HG03571 (cell line): ENCODE measurements at regions not wholly inside any gene's neighbourhood (a gene's known extent, or its start where the extent isn't known, plus 50 kb on each side); places are given as distances from the start of the nearest gene placed in this dataset.
"Not testable (repeated sequence)": the region's sequence is repeated elsewhere in the genome, so short reads cannot be mapped to it uniquely, and the experiment has no call there.

Source experiments
- ATAC-seq: cut with Tn5 transposase; IDR thresholded peaks from one replicate; pipeline ENCODE4 v1.9.1; 2021; ENCODE audit not compliant: unreplicated experiment

- no peak for ATAC-seq
Measured at GRCh38 chr17:69669441-69670178, 255.1 kb downstream of the MAP2K6 start.

- ATAC-seq: no peak
Measured at GRCh38 chr17:69672924-69673323, 258.4 kb downstream of the MAP2K6 start.

DNA sequence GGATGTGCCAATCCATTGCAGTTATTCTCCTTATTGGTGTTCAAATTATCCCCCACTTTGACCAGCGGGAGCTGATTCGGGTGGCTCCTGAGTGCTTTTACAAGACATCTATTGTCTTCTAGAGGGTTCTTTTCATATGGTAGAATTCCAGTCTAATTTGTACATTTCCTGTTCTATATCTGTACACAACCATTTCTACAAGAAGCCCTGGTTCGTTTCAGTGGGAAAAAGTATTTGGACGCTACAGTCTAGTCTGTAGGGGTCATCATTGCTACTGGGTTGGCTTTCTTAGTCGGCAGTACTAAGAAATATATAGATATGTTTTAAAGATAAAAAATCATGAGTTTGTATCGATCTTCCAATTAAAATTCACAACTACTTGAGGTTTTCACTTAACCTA lies 262.6 kb downstream of the MAP2K6 start:
- no peak for ATAC-seq

DNA sequence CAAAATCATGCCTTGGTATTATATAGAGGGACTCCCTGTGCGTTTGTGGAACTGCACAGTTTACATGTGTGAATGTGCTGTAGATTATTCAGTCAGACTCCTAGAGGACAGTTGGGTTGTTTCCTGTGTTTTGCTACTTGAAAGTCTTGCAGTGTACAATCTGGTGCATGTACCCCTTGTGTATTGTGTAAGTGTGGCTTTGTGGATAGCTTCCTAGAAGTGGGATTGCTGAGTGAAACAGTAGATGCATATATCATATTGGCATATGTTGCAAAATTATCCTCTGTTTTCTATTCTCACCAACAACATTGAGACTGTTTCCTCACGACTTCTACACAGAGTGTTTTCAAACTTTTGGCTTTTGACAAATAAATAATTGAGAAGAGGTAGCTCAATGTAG lies 263.7 kb downstream of the MAP2K6 start:
- no peak for ATAC-seq

GRCh38 chr17:69679829-69680228 lies 265.3 kb downstream of the MAP2K6 start:
- no peak for ATAC-seq

DNA sequence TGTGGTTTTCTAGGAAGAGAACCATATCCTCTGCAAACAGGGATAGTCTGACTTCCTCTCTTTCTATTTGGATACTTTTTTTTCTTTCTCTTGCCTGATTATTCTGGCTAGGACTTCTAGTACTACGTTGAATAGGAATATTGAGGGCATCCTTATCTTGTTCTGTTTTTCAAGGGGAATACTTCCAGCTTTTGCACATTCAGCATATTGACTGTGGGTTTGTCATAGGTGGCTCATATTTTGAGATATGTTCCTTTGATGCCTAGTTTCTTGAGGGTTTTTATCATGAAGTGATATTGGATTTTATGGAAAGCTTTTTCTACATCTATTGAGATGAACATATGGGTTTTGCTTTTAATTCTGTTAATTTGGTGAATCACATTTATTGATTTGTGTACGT lies 269.8 kb downstream of the MAP2K6 start:
- no peak for ATAC-seq

GRCh38 chr17:69685150-69685549 lies 270.7 kb downstream of the MAP2K6 start:
- not testable (repeated sequence) for ATAC-seq

GRCh38 chr17:69690531-69690930 lies 276.0 kb downstream of the MAP2K6 start:
- no peak for ATAC-seq

GRCh38 chr17:69692171-69692570 lies 277.7 kb downstream of the MAP2K6 start:
- ATAC-seq: no peak

DNA sequence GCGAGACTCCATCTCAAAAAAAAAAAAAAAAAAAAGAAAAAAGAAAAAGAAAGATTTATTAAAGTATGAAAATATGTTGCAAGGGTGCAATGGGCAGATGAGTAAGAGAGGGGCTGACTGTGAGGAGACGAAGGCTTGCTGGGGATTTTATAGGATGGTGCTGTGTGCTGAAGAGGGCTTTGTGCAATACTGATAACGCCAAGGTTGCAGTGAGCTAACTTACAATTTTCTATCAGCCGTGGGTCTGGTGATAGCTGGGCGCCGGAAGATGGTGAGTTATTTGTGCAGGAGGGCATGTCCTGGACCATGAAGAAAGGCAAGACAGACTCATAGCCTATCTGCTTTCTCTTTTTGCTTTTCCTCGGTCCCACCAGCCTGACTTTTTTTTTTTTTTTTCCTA lies 281.1 kb downstream of the MAP2K6 start:
- ATAC-seq: no peak

- ATAC-seq: no peak
Measured at GRCh38 chr17:69696650-69697049, 282.2 kb downstream of the MAP2K6 start.

DNA sequence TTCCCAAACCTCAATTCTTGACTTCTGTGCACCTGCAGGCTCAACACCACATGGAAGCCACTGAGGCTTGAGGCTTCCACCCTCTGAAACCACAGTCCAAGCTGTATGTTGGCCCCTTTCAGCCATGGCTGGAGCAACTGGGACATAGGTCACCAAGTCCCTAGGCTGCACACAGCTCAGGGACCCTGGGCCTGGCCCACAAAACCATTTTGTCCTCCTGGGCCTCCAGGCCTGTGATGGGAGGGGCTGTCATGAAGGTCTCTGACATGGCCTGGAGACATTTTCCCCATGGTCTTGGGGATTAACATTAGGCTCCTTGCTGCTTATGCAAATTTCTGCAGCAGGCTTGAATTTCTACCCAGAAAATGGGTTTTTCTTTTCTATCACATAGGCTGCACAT lies 283.9 kb downstream of the MAP2K6 start:
- ATAC-seq: not testable (repeated sequence)

DNA sequence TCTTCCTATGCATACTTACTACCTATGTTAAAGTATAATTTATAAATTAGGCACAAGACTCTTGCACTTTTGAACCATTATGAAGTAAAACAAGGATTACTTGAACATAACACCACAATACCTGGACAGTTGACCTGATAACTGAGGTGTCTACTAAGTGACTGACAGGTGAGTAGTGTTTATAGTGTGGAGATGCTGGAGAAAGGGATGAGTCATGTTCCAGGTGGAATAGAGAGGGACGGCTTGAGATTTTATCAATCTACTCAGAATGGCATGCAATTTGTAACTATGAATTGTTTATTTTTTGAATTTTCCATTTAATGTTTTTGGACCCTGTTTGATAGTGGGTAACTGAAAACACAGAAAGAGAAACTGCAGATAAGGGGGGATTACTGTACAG lies 287.6 kb downstream of the MAP2K6 start:
- no peak for ATAC-seq

- no peak for ATAC-seq
Measured at GRCh38 chr17:69703751-69704150, 289.3 kb downstream of the MAP2K6 start.

DNA sequence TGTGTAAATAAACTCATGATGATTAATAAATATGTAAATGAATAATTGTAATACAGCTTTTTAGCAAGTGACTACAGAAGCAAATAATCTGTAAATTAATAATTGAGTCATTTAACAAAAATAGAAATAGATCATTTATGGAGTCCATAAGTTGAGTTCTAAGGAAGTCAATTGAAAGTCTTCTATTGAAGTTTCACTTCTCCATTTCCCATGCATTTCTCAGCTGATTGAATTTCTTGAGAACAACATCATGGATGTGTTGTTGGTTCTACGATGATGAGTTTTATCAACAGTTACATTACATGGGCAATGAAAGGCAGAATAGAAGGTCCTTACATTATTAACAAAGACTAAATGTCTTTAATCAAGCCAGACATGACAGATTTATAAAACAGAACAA lies 290.4 kb downstream of the MAP2K6 start:
- no peak for ATAC-seq

DNA sequence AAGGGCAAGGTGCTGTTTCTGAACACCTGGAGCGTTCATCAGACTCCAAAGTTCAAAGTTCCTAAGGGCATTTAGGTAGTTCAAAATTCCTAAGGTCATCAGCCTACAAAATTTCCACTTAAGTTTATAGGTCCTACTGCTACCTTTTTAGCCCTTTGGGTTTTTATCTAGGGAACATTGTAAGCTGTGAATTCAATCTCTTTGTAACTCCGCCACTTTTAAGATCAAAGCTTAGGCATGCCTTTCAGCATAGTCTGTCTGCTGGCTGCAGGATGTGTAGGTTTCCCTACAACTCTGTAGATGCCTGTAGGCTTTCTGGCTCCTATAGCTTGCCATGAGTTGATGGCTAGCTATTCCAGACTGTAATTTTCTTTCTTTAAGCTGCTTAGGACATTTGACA lies 291.6 kb downstream of the MAP2K6 start:
- ATAC-seq: no peak

DNA sequence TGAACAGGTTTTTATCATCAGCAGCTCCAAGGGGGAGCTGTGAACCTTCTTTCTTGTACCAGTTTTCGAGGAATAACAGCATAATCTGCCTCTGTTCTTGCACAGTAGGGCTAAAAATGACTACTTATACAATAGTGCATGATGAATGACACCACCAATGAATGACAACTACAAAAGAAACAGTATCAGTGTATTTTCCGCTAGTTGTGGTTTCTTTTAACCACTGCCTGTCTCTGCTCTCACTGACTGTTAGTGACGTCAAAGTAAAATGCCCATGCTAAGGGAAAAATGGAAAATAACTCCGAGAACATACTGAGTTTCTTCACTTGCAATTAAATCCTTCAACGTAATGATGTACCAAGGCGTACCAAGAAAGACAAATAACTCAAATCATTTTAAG lies 294.9 kb downstream of the MAP2K6 start:
- no peak for ATAC-seq

GRCh38 chr17:69710926-69711325 lies 296.4 kb downstream of the MAP2K6 start:
- ATAC-seq: no peak

- ATAC-seq: no peak
Measured at GRCh38 chr17:69711541-69711940, 297.0 kb downstream of the MAP2K6 start.

DNA sequence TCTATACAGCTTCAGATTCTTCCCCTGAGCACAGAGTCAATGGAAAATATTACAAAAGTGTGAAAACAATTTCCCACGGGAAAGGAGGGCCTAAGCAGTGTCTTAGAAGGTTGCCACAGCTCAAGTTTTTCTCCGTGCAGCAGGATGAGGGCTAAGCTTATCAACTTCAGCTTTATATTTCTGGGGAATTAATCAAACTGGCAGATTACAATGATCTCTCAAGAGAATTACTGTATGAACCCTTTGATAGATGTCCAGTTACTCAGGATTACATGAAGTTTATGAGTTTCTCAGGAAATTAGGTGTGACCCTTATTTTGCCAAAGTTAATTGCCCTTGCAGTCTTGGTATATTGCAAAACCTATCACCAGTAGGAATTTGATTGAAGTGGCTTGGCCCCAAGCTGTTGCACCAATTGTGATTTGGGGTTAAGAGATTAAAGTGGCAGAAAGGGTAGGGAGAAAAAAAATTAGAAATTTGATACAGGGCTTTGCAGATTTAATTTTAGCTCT lies 298.4 kb downstream of the MAP2K6 start:
- no peak for ATAC-seq

DNA sequence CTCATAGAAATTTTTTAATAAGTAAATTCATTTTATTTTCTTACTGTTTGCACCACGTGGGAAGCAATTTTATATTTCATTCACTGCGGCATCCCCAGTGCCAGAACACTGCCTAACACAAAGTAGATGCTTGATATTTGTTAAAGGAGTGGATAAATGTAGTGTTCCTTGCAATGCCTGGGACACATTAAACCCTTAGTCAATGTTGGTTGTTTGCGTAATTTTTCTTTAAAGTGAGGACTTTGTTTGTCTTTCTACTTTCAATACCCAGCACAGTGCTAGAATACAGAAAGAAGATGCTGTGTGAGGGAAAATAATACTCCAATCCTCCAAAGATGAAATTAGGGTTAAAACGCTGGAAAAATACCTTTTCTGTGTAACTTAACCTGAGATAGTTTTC lies 299.3 kb downstream of the MAP2K6 start:
- no peak for ATAC-seq

GRCh38 chr17:69714669-69715068 lies 300.2 kb downstream of the MAP2K6 start:
- no peak for ATAC-seq

- ATAC-seq: no peak
Measured at GRCh38 chr17:69715656-69716055, 301.2 kb downstream of the MAP2K6 start.
